ENCODE measurements at regions not wholly inside any gene's neighbourhood (a gene's known extent, or its start where the extent isn't known, plus 50 kb on each side); places are given as distances from the start of the nearest gene placed in this dataset.

GRCh38 chr15:38622304-38622703 is 57.7 kb upstream of the RASGRP1 start:
- no peak for TF ChIP-seq CTCF (IDR thresholded peaks at IDR 0.05)
- H3K4me3 ChIP-seq: no peak overlapping the region
- no peak overlapping the region for H3K27ac ChIP-seq
- no peaks in the 10 kb centered on the region for H3K27me3 ChIP-seq
- no peaks in the 10 kb centered on the region for H3K36me3 ChIP-seq
- no peaks in the 10 kb centered on the region for H3K4me1 ChIP-seq
- H3K9me3 ChIP-seq: no peaks in the 10 kb centered on the region
- intact Hi-C loops (cut with DNase I; ENCODE audit: low total_unique reads): no loop called here
- DNase-seq: no peak

GRCh38 chr15:38622908-38623307 is 58.3 kb upstream of the RASGRP1 start:
- intact Hi-C loops (cut with DNase I; ENCODE audit: low total_unique reads): no loop called here
- no peak for TF ChIP-seq CTCF (IDR thresholded peaks at IDR 0.05)
- no peak overlapping the region for H3K27ac ChIP-seq

GRCh38 chr15:38623744-38624143 is 59.1 kb upstream of the RASGRP1 start:
- no peaks in the 10 kb centered on the region for H3K36me3 ChIP-seq
- no peaks in the 10 kb centered on the region for H3K9me3 ChIP-seq
- no peak for DNase-seq
- no peaks in the 10 kb centered on the region for H3K27me3 ChIP-seq
- H3K4me3 ChIP-seq: no peak overlapping the region
- no peak overlapping the region for H3K27ac ChIP-seq
- no peaks in the 10 kb centered on the region for H3K4me1 ChIP-seq
- intact Hi-C loops (cut with DNase I; ENCODE audit: low total_unique reads): no loop called here
- no peak for TF ChIP-seq CTCF (IDR thresholded peaks at IDR 0.05)

More at GRCh38 chr15:38622908-38623307, 58.3 kb upstream of the RASGRP1 start:
- no peak overlapping the region for H3K4me3 ChIP-seq
- no peaks in the 10 kb centered on the region for H3K27me3 ChIP-seq
- no peaks in the 10 kb centered on the region for H3K9me3 ChIP-seq
- H3K36me3 ChIP-seq: no peaks in the 10 kb centered on the region
- no peak for DNase-seq
- H3K4me1 ChIP-seq: no peaks in the 10 kb centered on the region

- TF ChIP-seq CTCF (IDR thresholded peaks at IDR 0.05): no peak
- DNase-seq: no peak
- intact Hi-C loops (cut with DNase I; ENCODE audit: low total_unique reads): no loop called here
- Histone ChIP-seq H3K9me3 (no peaks in the 10 kb centered on the region), H3K27ac (no peak overlapping the region), H3K4me3 (no peak overlapping the region), H3K27me3 (no peaks in the 10 kb centered on the region), H3K36me3 (no peaks in the 10 kb centered on the region), H3K4me1 (no peaks in the 10 kb centered on the region)
Observed at GRCh38 chr15:38624244-38625205, 59.9 kb upstream of the RASGRP1 start.

- Histone ChIP-seq H3K4me3 (no peak overlapping the region), H3K4me1 (no peaks in the 10 kb centered on the region), H3K27me3 (no peaks in the 10 kb centered on the region), H3K27ac (no peak overlapping the region), H3K36me3 (no peaks in the 10 kb centered on the region), H3K9me3 (no peaks in the 10 kb centered on the region)
- intact Hi-C loops (cut with DNase I; ENCODE audit: low total_unique reads): no loop called here
- TF ChIP-seq CTCF (IDR thresholded peaks at IDR 0.05): no peak
- no peak for DNase-seq
Observed at GRCh38 chr15:38625886-38626285, 61.3 kb upstream of the RASGRP1 start.
